ENCODE measurements at regions not wholly inside any gene's neighbourhood (a gene's known extent, or its start where the extent isn't known, plus 50 kb on each side); places are given as distances from the start of the nearest gene placed in this dataset.
"Not testable (repeated sequence)": the region's sequence is repeated elsewhere in the genome, so short reads cannot be mapped to it uniquely, and the experiment has no call there.

- no peaks in the 10 kb centered on the region for H3K9me3 ChIP-seq (replicated peaks in 1 of 2; ENCODE audit: control insufficient read depth in 2 of 2, insufficient read depth in 1 of 2, low read depth in 1 of 2, low read length in 2 of 2)
- H2BK5ac ChIP-seq (ENCODE audit: low read length): no peak overlapping the region
- no peaks in the 10 kb centered on the region for H3K79me1 ChIP-seq (ENCODE audit: low read depth, low read length)
- H2BK12ac ChIP-seq (ENCODE audit: low read length): no peak overlapping the region
- H3K4me3 ChIP-seq (ENCODE audit: low read length in 2 of 2): no peak overlapping the region
- H3K18ac ChIP-seq (ENCODE audit: low read length): no peak overlapping the region
- no peak overlapping the region for H2BK120ac ChIP-seq (ENCODE audit: low read depth, low read length)
- DNase-seq (ENCODE audit: low spot score): no peak
- no peaks in the 10 kb centered on the region for H3K27me3 ChIP-seq (ENCODE audit: control insufficient read depth in 3 of 3, insufficient read depth in 3 of 3, low read depth in 1 of 3, low read length in 3 of 3)
- no peak overlapping the region for H2AK5ac ChIP-seq (ENCODE audit: low read depth, low read length)
- no peak overlapping the region for H4K91ac ChIP-seq (ENCODE audit: low read depth, low read length, poor library complexity)
- no peak overlapping the region for H3K14ac ChIP-seq (ENCODE audit: low read length)
- H2AFZ ChIP-seq (ENCODE audit: low read length): no peak overlapping the region
- no peak overlapping the region for H3K4me2 ChIP-seq (ENCODE audit: insufficient read depth, low read length, poor library complexity, severe bottlenecking)
- no peaks in the 10 kb centered on the region for H3K4me1 ChIP-seq (ENCODE audit: control insufficient read depth in 2 of 2, insufficient read depth in 1 of 2, low read depth in 1 of 2, low read length in 2 of 2)
- H4K8ac ChIP-seq (ENCODE audit: low read depth, low read length): no peak overlapping the region
- H3K9ac ChIP-seq (ENCODE audit: low read depth, low read length, poor library complexity): no peak overlapping the region
- no peaks in the 10 kb centered on the region for H3K36me3 ChIP-seq (replicated peaks in 1 of 2; ENCODE audit: control insufficient read depth in 2 of 2, insufficient read depth in 2 of 2, low read length in 2 of 2)
- WGBS, 2 donors (ENCODE audit: extremely low coverage in 2 of 2, insufficient read length in 2 of 2, insufficient replicate concordance in 1 of 2): no CpG with 5 or more reads among the region's 3 CpGs
- H3K23ac ChIP-seq (ENCODE audit: low read depth, low read length, poor library complexity): no peak overlapping the region
- H2BK15ac ChIP-seq (ENCODE audit: low read length): no peak overlapping the region
- H3K4ac ChIP-seq (ENCODE audit: low read length): no peak overlapping the region
- H3K27ac ChIP-seq (replicated peaks; ENCODE audit: low read length): no peak overlapping the region
Measured at GRCh38 chr1:221045151-221045550, 165.9 kb downstream of the HLX start.

DNA sequence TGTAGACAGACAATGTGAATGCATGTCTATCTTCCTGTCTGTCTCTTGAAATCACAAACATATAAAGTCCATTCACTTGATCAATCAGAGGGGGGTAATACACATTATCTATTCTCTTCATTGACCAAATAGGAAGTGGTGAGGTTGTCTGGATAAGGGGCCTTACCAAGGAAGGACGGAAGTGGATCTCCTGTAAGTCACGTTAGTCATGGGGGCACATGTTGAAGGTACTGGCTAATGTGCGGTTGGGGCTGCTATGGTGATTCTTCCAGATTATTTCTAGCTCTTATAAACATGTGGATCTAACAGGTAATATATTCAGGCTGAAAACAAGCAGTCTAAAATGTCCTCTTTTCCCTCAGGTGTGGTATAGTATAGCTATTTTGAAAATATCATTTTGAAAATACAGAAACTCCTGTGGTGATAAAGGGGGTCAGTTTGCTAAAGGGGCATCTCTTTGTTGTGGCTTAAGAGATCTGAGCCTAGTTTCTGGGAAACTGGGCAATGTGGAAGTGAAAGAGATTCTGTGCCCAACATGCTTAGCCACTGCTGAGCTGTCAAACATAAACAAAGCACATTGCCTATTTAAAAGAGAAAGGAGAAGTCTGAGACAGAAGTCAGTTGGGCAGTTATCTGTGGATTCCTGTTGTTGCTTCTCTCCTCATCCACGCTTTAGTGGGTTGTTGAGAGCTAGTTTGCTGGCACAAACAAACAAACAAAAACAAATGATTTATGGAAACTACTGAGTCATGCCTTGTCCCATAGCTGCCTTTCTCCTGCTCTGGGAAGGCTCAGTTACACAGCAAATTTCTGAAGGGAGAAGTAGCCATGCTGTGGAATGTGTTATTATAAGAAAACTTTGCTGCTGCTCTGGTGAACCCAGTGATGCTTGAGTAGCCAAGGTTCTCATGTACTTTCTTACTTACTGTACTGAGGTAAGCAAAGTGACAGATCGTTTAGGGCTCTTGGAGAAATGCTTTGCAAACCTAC lies 166.9 kb downstream of the HLX start:
- no peak overlapping the region for H3K4me3 ChIP-seq (ENCODE audit: low read length in 2 of 2)
- H3K36me3 ChIP-seq (replicated peaks in 1 of 2; ENCODE audit: control insufficient read depth in 2 of 2, insufficient read depth in 2 of 2, low read length in 2 of 2): no peaks in the 10 kb centered on the region
- no peak overlapping the region for H2BK12ac ChIP-seq (ENCODE audit: low read length)
- H3K23ac ChIP-seq (ENCODE audit: low read depth, low read length, poor library complexity): no peak overlapping the region
- H3K4ac ChIP-seq (ENCODE audit: low read length): no peak overlapping the region
- no peak overlapping the region for H2AK5ac ChIP-seq (ENCODE audit: low read depth, low read length)
- no peak overlapping the region for H2BK5ac ChIP-seq (ENCODE audit: low read length)
- no peak overlapping the region for H3K9ac ChIP-seq (ENCODE audit: low read depth, low read length, poor library complexity)
- H4K8ac ChIP-seq (ENCODE audit: low read depth, low read length): no peak overlapping the region
- no peaks in the 10 kb centered on the region for H3K4me1 ChIP-seq (ENCODE audit: control insufficient read depth in 2 of 2, insufficient read depth in 1 of 2, low read depth in 1 of 2, low read length in 2 of 2)
- no peaks in the 10 kb centered on the region for H3K9me3 ChIP-seq (replicated peaks in 1 of 2; ENCODE audit: control insufficient read depth in 2 of 2, insufficient read depth in 1 of 2, low read depth in 1 of 2, low read length in 2 of 2)
- H2BK15ac ChIP-seq (ENCODE audit: low read length): no peak overlapping the region
- no peak overlapping the region for H3K14ac ChIP-seq (ENCODE audit: low read length)
- no peak overlapping the region for H2BK120ac ChIP-seq (ENCODE audit: low read depth, low read length)
- H4K91ac ChIP-seq (ENCODE audit: low read depth, low read length, poor library complexity): no peak overlapping the region
- no peak overlapping the region for H3K27ac ChIP-seq (replicated peaks; ENCODE audit: low read length)
- no peak for DNase-seq (ENCODE audit: low spot score)
- no peak overlapping the region for H3K4me2 ChIP-seq (ENCODE audit: insufficient read depth, low read length, poor library complexity, severe bottlenecking)
- no peaks in the 10 kb centered on the region for H3K79me1 ChIP-seq (ENCODE audit: low read depth, low read length)
- no peak overlapping the region for H3K18ac ChIP-seq (ENCODE audit: low read length)
- no peaks in the 10 kb centered on the region for H3K27me3 ChIP-seq (ENCODE audit: control insufficient read depth in 3 of 3, insufficient read depth in 3 of 3, low read depth in 1 of 3, low read length in 3 of 3)
- no CpG with 5 or more reads among the region's 5 CpGs for WGBS, 2 donors (ENCODE audit: extremely low coverage in 2 of 2, insufficient read length in 2 of 2, insufficient replicate concordance in 1 of 2)
- H2AFZ ChIP-seq (ENCODE audit: low read length): no peak overlapping the region

GRCh38 chr1:221051391-221051790 lies 172.1 kb downstream of the HLX start:
- not testable (repeated sequence) for H3K9ac ChIP-seq (ENCODE audit: low read depth, low read length, poor library complexity); H2BK12ac ChIP-seq (ENCODE audit: low read length); H3K4me3 ChIP-seq (ENCODE audit: low read length in 2 of 2); H3K4ac ChIP-seq (ENCODE audit: low read length); DNase-seq (ENCODE audit: low spot score); H4K8ac ChIP-seq (ENCODE audit: low read depth, low read length); H4K91ac ChIP-seq (ENCODE audit: low read depth, low read length, poor library complexity); H3K4me2 ChIP-seq (ENCODE audit: insufficient read depth, low read length, poor library complexity, severe bottlenecking); H3K14ac ChIP-seq (ENCODE audit: low read length); H3K18ac ChIP-seq (ENCODE audit: low read length); H3K9me3 ChIP-seq (replicated peaks in 1 of 2; ENCODE audit: control insufficient read depth in 2 of 2, insufficient read depth in 1 of 2, low read depth in 1 of 2, low read length in 2 of 2); H3K36me3 ChIP-seq (replicated peaks in 1 of 2; ENCODE audit: control insufficient read depth in 2 of 2, insufficient read depth in 2 of 2, low read length in 2 of 2); H2BK5ac ChIP-seq (ENCODE audit: low read length); H3K27ac ChIP-seq (replicated peaks; ENCODE audit: low read length); H3K4me1 ChIP-seq (ENCODE audit: control insufficient read depth in 2 of 2, insufficient read depth in 1 of 2, low read depth in 1 of 2, low read length in 2 of 2); H3K23ac ChIP-seq (ENCODE audit: low read depth, low read length, poor library complexity); H2BK120ac ChIP-seq (ENCODE audit: low read depth, low read length); H3K27me3 ChIP-seq (ENCODE audit: control insufficient read depth in 3 of 3, insufficient read depth in 3 of 3, low read depth in 1 of 3, low read length in 3 of 3); H2AK5ac ChIP-seq (ENCODE audit: low read depth, low read length); H2AFZ ChIP-seq (ENCODE audit: low read length); H2BK15ac ChIP-seq (ENCODE audit: low read length); H3K79me1 ChIP-seq (ENCODE audit: low read depth, low read length)
- no CpG with 5 or more reads among the region's 4 CpGs for WGBS, 2 donors (ENCODE audit: extremely low coverage in 2 of 2, insufficient read length in 2 of 2, insufficient replicate concordance in 1 of 2)

DNA sequence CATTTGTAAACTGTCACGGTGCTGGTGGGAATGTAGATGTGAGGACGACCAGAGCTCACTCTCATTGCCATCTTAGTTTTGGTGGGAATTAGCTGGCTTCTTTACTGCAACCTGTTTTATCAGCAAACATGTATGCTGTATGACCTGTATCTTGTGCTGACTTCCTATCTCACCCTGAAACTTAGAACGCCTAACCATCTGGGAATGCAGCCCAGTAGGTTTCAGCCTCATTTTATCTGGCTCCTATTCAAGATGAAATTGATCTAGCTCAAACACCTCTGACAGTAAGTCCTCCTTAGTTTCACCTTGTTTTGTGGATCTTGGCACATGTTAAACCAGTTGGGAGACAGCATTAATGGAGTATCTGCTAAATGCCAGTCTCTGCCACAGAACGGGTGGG lies 174.6 kb downstream of the HLX start:
- no peaks in the 10 kb centered on the region for H3K79me1 ChIP-seq (ENCODE audit: low read depth, low read length)
- no peaks in the 10 kb centered on the region for H3K4me1 ChIP-seq (ENCODE audit: control insufficient read depth in 2 of 2, insufficient read depth in 1 of 2, low read depth in 1 of 2, low read length in 2 of 2)
- no peak overlapping the region for H2AFZ ChIP-seq (ENCODE audit: low read length)
- H3K4ac ChIP-seq (ENCODE audit: low read length): no peak overlapping the region
- no peak overlapping the region for H3K14ac ChIP-seq (ENCODE audit: low read length)
- no peak overlapping the region for H3K23ac ChIP-seq (ENCODE audit: low read depth, low read length, poor library complexity)
- no peak overlapping the region for H2BK120ac ChIP-seq (ENCODE audit: low read depth, low read length)
- H2AK5ac ChIP-seq (ENCODE audit: low read depth, low read length): no peak overlapping the region
- H3K18ac ChIP-seq (ENCODE audit: low read length): no peak overlapping the region
- no peak overlapping the region for H4K91ac ChIP-seq (ENCODE audit: low read depth, low read length, poor library complexity)
- no peak overlapping the region for H3K4me2 ChIP-seq (ENCODE audit: insufficient read depth, low read length, poor library complexity, severe bottlenecking)
- H2BK5ac ChIP-seq (ENCODE audit: low read length): no peak overlapping the region
- H3K27ac ChIP-seq (replicated peaks; ENCODE audit: low read length): no peak overlapping the region
- no peaks in the 10 kb centered on the region for H3K9me3 ChIP-seq (replicated peaks in 1 of 2; ENCODE audit: control insufficient read depth in 2 of 2, insufficient read depth in 1 of 2, low read depth in 1 of 2, low read length in 2 of 2)
- no peaks in the 10 kb centered on the region for H3K27me3 ChIP-seq (ENCODE audit: control insufficient read depth in 3 of 3, insufficient read depth in 3 of 3, low read depth in 1 of 3, low read length in 3 of 3)
- H3K9ac ChIP-seq (ENCODE audit: low read depth, low read length, poor library complexity): no peak overlapping the region
- no peak for DNase-seq (ENCODE audit: low spot score)
- H3K4me3 ChIP-seq (ENCODE audit: low read length in 2 of 2): no peak overlapping the region
- H3K36me3 ChIP-seq (replicated peaks in 1 of 2; ENCODE audit: control insufficient read depth in 2 of 2, insufficient read depth in 2 of 2, low read length in 2 of 2): no peaks in the 10 kb centered on the region
- no peak overlapping the region for H4K8ac ChIP-seq (ENCODE audit: low read depth, low read length)
- H2BK12ac ChIP-seq (ENCODE audit: low read length): no peak overlapping the region
- no CpG with 5 or more reads among the region's 4 CpGs for WGBS, 2 donors (ENCODE audit: extremely low coverage in 2 of 2, insufficient read length in 2 of 2, insufficient replicate concordance in 1 of 2)
- H2BK15ac ChIP-seq (ENCODE audit: low read length): no peak overlapping the region

Measured in neuronal stem cell (in vitro differentiated cells).